Ovary (tissue), 7 donors: ENCODE measurements at regions not wholly inside any gene's neighbourhood (a gene's known extent, or its start where the extent isn't known, plus 50 kb on each side); places are given as distances from the start of the nearest gene placed in this dataset.

Experiments used
- DNase-seq, 5 donors: peaks; one replicate each; pipeline ENCODE4 v3.0.0-alpha.2; 2019 to 2020
- H3K27ac ChIP-seq, 2 donors: fragments of 200-600 bp; one replicate each; pipeline versions ENCODE4 v1.5.1 to v1.8.0; 2019 to 2022
- H3K27me3 ChIP-seq: fragments of 200-600 bp; one replicate; pipeline ENCODE4 v1.8.0; 2022
- H3K36me3 ChIP-seq: fragments of 200-600 bp; sonication (generic); one replicate; pipeline ENCODE4 v1.5.1; 2019
- H3K4me1 ChIP-seq: one replicate; pipeline ENCODE4 v1.8.1; 2013; ENCODE audit warnings: mild to moderate bottlenecking, moderate library complexity; ENCODE audit not compliant: insufficient read depth
- H3K4me3 ChIP-seq: fragments of 200-600 bp; sonication (generic); one replicate; pipeline ENCODE4 v1.5.1; 2017
- H3K9me3 ChIP-seq, 2 donors: fragments of 200-600 bp in 1 of 2; sonication (generic) in 1 of 2; one replicate each; pipeline versions ENCODE4 v1.5.1 to v1.8.1; 2013 to 2019; ENCODE audit warnings: mild to moderate bottlenecking in 1 of 2, moderate library complexity in 1 of 2
- CTCF ChIP-seq, 3 donors: fragments of 450-650 bp in 2 of 3; fragments of 200-600 bp in 1 of 3; IDR thresholded peaks; one replicate each; pipeline versions ENCODE4 v1.5.1 to v1.8.0; 2016 to 2022; ENCODE audit warnings: antibody characterized with exemption in 3 of 3, mild to moderate bottlenecking in 1 of 3
- EP300 ChIP-seq: sonication (generic); formaldehyde crosslinking; IDR thresholded peaks from one replicate; pipeline ENCODE4 v1.6.1; 2017; ENCODE audit warnings: antibody characterized with exemption
- POLR2A ChIP-seq: fragments of 450-650 bp; IDR thresholded peaks from one replicate; pipeline ENCODE4 v1.6.1; 2017; ENCODE audit warnings: antibody characterized with exemption, mild to moderate bottlenecking, moderate library complexity
- WGBS, 3 donors: extraction: QIAGEN DNeasy Blood & Tissue Kit in 1 of 3; methylation state at CpG; one replicate each; pipeline versions ENCODE4 v1.1.5 to v1.1.7; 2013 to 2017; 5-methylcytosine and 5-hydroxymethylcytosine counted together
- intact Hi-C, 4 donors: fragments of 100-400 bp; cut with DNase I; formaldehyde crosslinking; loops; one replicate each; pipeline versions ENCODE4 v1.11.0 to v1.15.1; 2022 to 2023
- donor health status: DM: no; HTN: no; CAD: no; lungs with moderate emphysema.
- donor health status: DM: no; HTN: no; CAD: no.
- donor health status: Bipolar disorder and iron deficiency.
- donor health status: DM: no; HTN: no; CAD: no.
- donor health status: DM: yes; HTN: yes; CAD: no.

DNA sequence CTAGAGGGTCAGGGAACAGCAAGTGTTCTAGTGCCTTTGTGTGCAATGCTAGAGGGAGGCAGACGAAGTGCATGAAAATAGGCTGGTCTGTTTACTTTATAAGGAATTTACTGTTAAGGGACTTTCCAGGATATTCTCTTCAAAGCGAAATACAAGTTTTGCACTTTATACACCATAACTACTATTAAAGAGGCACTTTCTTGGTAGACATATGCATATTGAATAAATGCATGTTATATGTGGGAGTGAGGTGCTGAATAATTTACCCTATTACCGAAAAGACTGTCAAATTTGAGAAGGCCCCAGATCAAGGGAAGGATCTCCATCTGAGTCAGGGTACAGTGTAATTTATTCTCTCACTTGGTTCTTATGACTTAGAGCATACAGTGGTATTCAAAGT, 310.5 kb downstream of the S1PR1 start:
- H3K27ac ChIP-seq = no peak overlapping the region
- no peak for TF ChIP-seq EP300
- no peak for TF ChIP-seq POLR2A
- TF ChIP-seq CTCF (IDR thresholded peaks at IDR 0.05) = no peak
- DNase-seq = no peak
- H3K36me3 ChIP-seq = no peaks in the 10 kb centered on the region
- no peaks in the 10 kb centered on the region for H3K9me3 ChIP-seq
- 50 to 55% (median 53%) methylated on average over 3 of the region's 3 CpGs for WGBS, 3 donors
- H3K4me1 ChIP-seq = no peaks in the 10 kb centered on the region
- intact Hi-C loops = no loop called here
- H3K4me3 ChIP-seq = no peak overlapping the region
- H3K27me3 ChIP-seq = no peaks in the 10 kb centered on the region

GRCh38 chr1:101548376-101548775, 311.6 kb downstream of the S1PR1 start:
- Histone ChIP-seq H3K27ac (no peak overlapping the region), H3K9me3 (no peaks in the 10 kb centered on the region), H3K4me1 (no peaks in the 10 kb centered on the region), H3K27me3 (no peaks in the 10 kb centered on the region), H3K4me3 (no peak overlapping the region), H3K36me3 (no peaks in the 10 kb centered on the region)
- DNase-seq = no peak
- intact Hi-C loops = no loop called here
- TF ChIP-seq EP300 (no peak), POLR2A (no peak), CTCF (IDR thresholded peaks at IDR 0.05) (no peak)

- Histone ChIP-seq H3K4me3 (no peak overlapping the region), H3K9me3 (no peaks in the 10 kb centered on the region), H3K4me1 (no peaks in the 10 kb centered on the region), H3K27me3 (no peaks in the 10 kb centered on the region), H3K36me3 (no peaks in the 10 kb centered on the region), H3K27ac (no peak overlapping the region)
- TF ChIP-seq CTCF (IDR thresholded peaks at IDR 0.05) = no peak
- TF ChIP-seq POLR2A = no peak
- no peak for TF ChIP-seq EP300
- intact Hi-C loops = no loop called here
- WGBS, 3 donors = 82 to 93% (median 90%) methylated on average over 1 of the region's 1 CpG
- DNase-seq = no peak
These were observed 313.8 kb downstream of the S1PR1 start for GRCh38 chr1:101550581-101550980.

GRCh38 chr1:101566883-101567538, 330.2 kb downstream of the S1PR1 start:
- intact Hi-C loops = no loop called here
- TF ChIP-seq POLR2A (no peak), EP300 (no peak), CTCF (IDR thresholded peaks at IDR 0.05) (no peak)
- H3K4me1 ChIP-seq = no peaks in the 10 kb centered on the region
- H3K27ac ChIP-seq = no peak overlapping the region
- H3K27me3 ChIP-seq = no peaks in the 10 kb centered on the region
- H3K36me3 ChIP-seq = no peaks in the 10 kb centered on the region
- H3K4me3 ChIP-seq = no peak overlapping the region
- no peak for DNase-seq
- WGBS, 3 donors = 93 to 100% (median 97%) methylated on average over 1 of the region's 1 CpG
- no peaks in the 10 kb centered on the region for H3K9me3 ChIP-seq
